Spleen (tissue), 7 donors: ENCODE measurements at regions not wholly inside any gene's neighbourhood (a gene's known extent, or its start where the extent isn't known, plus 50 kb on each side); places are given as distances from the start of the nearest gene placed in this dataset.

Experiments
- CTCF ChIP-seq, 11 experiments: fragments of 200-600 bp in 7 of 11; fragments of 450-650 bp in 4 of 11; sonication (generic) in 4 of 11; IDR thresholded peaks in 8 of 11; conservative IDR thresholded peaks in 3 of 11; 1 replicate in 7 of 11; 2 replicates in 4 of 11; pipeline versions ENCODE4 v1.4.0 to v1.8.0; 2016 to 2021; ENCODE audit warnings: antibody characterized with exemption in 11 of 11, inconsistent platforms in 4 of 11, mild to moderate bottlenecking in 1 of 11
- POLR2A ChIP-seq, 3 donors: fragments of 450-650 bp; IDR thresholded peaks; one replicate each; pipeline ENCODE4 v1.5.1; 2017; ENCODE audit warnings: antibody characterized with exemption in 3 of 3, mild to moderate bottlenecking in 1 of 3
- POLR2AphosphoS5 ChIP-seq, 3 donors: sonication (generic); formaldehyde crosslinking; IDR thresholded peaks; one replicate each; pipeline ENCODE4 v1.5.1; 2017; ENCODE audit warnings: antibody characterized with exemption in 3 of 3
- donor health status: DM: no; HTN: no; CAD: no; lungs with moderate emphysema.
- donor health status: DM: no; HTN: no; CAD: no.
- donor health status: DM: no; HTN: no; CAD: no.

GRCh38 chr11:13595166-13595565 lies 73.3 kb upstream of the FAR1 start:
- TF ChIP-seq POLR2A (IDR thresholded peaks at IDR 0.05) = no peak
- no peak for TF ChIP-seq CTCF (IDR thresholded peaks at IDR 0.05 in 8 of 11, conservative IDR thresholded peaks at IDR 0.05 in 3 of 11)
- TF ChIP-seq POLR2AphosphoS5 (IDR thresholded peaks at IDR 0.05) = no peak
